ENCODE measurements at regions not wholly inside any gene's neighbourhood (a gene's known extent, or its start where the extent isn't known, plus 50 kb on each side); places are given as distances from the start of the nearest gene placed in this dataset.

DNA sequence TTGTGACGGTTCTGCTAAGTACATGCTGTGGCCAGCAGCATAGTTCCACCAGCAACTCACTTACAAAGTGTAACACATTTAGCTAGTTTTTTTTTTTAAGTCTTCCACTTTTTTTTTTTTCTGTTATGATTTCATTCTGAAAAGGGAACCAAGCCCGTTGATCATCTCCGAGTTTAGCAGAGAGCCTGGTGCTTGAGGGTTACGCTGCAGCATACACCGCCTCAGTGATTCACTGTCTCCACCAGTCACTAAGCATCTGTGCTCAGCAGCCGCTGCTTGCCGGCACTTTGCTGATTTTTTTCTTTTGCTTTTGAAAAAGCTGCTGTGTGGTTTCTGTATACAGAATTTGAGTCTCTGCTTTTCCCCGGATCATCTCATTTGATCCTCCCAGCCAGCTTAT, 194.5 kb upstream of the CDH13 start:
- no peaks in the 10 kb centered on the region for H3K4me1 ChIP-seq
- intact Hi-C loops (cut with DNase I) = no loop called here
- no peaks in the 10 kb centered on the region for H3K9me3 ChIP-seq
- DNase-seq (no peak), ATAC-seq (no peak)
- TF ChIP-seq CTCF (IDR thresholded peaks at IDR 0.05) = no peak
- no peak overlapping the region for H3K4me3 ChIP-seq
- no peak overlapping the region for H3K27ac ChIP-seq
- H3K36me3 ChIP-seq = no peaks in the 10 kb centered on the region
- peaks cover 7% of the 10 kb centered on the region for H3K27me3 ChIP-seq

DNA sequence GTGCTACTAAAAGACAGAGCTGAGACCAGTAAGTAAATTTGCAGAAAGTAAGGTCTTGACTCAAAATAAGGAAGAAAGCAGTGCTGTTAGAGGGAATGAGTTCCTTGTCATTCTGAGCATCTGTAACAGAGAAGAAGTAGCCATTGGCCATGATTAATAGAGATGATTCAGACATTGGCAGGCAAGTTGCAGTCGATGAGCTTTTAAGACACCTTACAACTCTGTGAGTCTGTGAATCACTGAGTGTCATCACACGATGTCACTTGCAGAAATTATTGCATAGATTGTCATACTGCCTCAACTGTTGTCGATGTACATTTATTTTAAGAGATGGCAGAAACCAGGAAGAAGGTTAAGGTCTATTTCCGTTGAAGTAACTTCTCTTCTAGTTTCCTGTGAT, 201.1 kb upstream of the CDH13 start:
- ATAC-seq = no peak
- intact Hi-C loops (cut with DNase I) = no loop called here

DNA sequence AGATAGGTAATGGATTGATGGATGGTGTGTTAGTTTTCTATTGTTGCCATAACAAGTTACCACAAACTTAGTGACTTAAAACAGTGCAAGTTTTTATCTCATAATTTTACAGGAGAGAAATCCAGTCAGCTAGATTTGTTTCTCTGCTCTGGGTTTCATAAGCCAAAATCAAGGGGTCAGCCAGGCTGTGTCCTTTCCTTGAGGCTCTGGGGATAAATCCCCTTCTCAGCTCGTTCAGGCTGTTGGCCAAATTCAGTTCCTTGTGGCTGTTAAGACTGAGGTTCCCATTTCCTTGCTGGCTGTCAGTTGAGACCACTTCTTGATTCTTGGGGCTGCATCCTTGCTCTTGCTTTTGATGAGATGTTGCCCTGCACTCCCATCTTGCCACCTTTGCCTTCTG, 204.9 kb upstream of the CDH13 start:
- no peak overlapping the region for H3K27ac ChIP-seq
- intact Hi-C loops (cut with DNase I) = no loop called here
- peaks cover 11% of the 10 kb centered on the region for H3K27me3 ChIP-seq
- no peaks in the 10 kb centered on the region for H3K9me3 ChIP-seq
- DNase-seq (no peak), ATAC-seq (no peak)
- no peaks in the 10 kb centered on the region for H3K4me1 ChIP-seq
- no peaks in the 10 kb centered on the region for H3K36me3 ChIP-seq
- H3K4me3 ChIP-seq = no peak overlapping the region
- TF ChIP-seq CTCF (IDR thresholded peaks at IDR 0.05) = no peak

More for the DNA sequence above, 201.1 kb upstream of the CDH13 start:
- peaks cover 11% of the 10 kb centered on the region for H3K27me3 ChIP-seq
- TF ChIP-seq CTCF (IDR thresholded peaks at IDR 0.05) = no peak
- no peak for DNase-seq
- no peaks in the 10 kb centered on the region for H3K36me3 ChIP-seq
- no peaks in the 10 kb centered on the region for H3K9me3 ChIP-seq
- no peaks in the 10 kb centered on the region for H3K4me1 ChIP-seq
- no peak overlapping the region for H3K27ac ChIP-seq
- H3K4me3 ChIP-seq = no peak overlapping the region

GRCh38 chr16:82419332-82419731, 207.4 kb upstream of the CDH13 start:
- Histone ChIP-seq H3K36me3 (no peaks in the 10 kb centered on the region), H3K27me3 (no peaks in the 10 kb centered on the region), H3K4me1 (no peaks in the 10 kb centered on the region), H3K9me3 (no peaks in the 10 kb centered on the region), H3K27ac (no peak overlapping the region), H3K4me3 (no peak overlapping the region)
- DNase-seq (no peak), ATAC-seq (no peak)
- TF ChIP-seq CTCF (IDR thresholded peaks at IDR 0.05) = no peak
- intact Hi-C loops (cut with DNase I) = no loop called here

DNA sequence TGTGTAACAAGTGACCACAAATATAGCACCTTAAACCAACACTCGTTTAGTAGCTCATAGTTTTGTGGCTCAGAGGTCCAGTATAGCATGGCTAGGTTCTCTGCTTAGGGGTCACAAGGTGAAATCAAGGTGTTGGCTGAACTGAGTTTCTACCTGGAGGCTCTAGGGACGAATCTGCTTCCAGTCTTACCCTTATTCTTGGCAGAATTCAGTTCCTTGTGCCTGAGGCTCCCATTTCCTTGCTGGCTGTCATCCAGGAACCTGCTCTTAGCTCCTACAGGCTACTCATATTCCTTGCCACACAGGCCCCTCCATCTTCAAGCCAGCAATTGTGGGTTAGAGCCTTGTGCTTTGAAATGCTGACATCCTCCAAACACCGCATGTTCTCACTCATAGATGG, 212.3 kb upstream of the CDH13 start:
- H3K4me1 ChIP-seq = no peaks in the 10 kb centered on the region
- DNase-seq (no peak), ATAC-seq (no peak)
- TF ChIP-seq CTCF (IDR thresholded peaks at IDR 0.05) = no peak
- H3K4me3 ChIP-seq = no peak overlapping the region
- H3K27ac ChIP-seq = no peak overlapping the region
- intact Hi-C loops (cut with DNase I) = no loop called here
- H3K36me3 ChIP-seq = no peaks in the 10 kb centered on the region
- H3K27me3 ChIP-seq = peaks cover 2% of the 10 kb centered on the region
- H3K9me3 ChIP-seq = no peaks in the 10 kb centered on the region

DNA sequence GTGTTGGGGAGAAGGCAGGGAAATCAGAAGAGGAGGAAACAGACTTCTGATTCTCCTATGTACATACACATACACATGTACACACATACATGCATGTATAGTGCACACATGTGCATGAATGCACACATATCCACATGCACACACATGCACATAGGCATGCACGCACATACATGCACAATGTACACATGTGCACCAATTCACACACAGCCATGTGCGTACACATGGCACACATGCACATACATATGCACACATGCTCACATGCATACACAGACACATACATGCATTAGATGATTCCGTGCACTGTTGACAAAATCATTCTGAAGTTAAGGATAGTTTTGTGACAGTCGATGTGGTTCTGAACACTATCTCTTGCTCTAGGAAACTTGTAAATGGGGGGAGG, 214.0 kb upstream of the CDH13 start:
- intact Hi-C loops (cut with DNase I) = no loop called here
- Histone ChIP-seq H3K36me3 (no peaks in the 10 kb centered on the region), H3K4me1 (no peaks in the 10 kb centered on the region), H3K27ac (no peak overlapping the region), H3K9me3 (no peaks in the 10 kb centered on the region), H3K4me3 (no peak overlapping the region), H3K27me3 (peaks cover 12% of the 10 kb centered on the region)
- ATAC-seq (no peak), DNase-seq (no peak)
- no peak for TF ChIP-seq CTCF (IDR thresholded peaks at IDR 0.05)
